Right lung (tissue), 2 donors: ENCODE measurements at regions not wholly inside any gene's neighbourhood (a gene's known extent, or its start where the extent isn't known, plus 50 kb on each side); places are given as distances from the start of the nearest gene placed in this dataset.

ENCODE experiments used
- DNase-seq, 2 donors: peaks; one replicate each; pipeline ENCODE4 v3.0.0-alpha.2; 2013

DNA sequence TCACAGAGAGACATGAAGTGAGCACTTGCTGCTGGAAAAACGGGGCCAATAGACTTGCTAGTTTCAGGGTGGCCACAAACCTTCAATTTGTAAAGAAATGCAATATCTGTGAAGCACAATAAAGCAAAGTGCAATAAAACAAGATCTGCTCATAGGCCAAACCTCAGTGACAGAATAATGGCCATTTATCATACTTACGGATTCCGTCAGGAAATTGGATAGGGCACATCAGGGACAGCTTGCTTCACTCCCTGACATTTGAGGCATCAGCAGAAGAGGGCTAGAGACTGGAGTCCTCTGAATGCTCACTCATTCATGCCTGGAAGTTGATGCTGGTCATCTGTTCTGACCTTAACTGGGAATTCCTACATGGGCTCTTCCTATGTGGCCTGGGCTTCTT, 165.5 kb upstream of the OPRM1 start:
- DNase-seq: no peak

DNA sequence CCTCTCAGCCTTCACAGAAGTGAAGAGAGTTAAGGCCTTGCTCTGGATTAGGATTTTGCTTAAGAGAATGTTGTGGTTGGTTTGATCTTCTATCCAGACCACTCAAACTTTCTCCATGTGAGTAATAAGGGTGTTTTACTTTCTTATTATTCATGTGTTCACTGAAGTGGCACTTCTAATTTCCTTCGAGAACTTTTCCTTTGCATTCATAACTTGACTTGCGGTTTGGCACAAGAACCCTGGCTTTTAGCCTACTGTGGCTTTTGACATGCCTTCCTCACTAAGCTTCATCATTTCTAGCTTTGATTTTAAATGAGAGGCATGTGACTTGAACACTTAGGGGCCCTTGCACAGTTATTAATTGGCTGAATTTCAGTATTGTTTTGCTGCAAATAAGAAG, 166.1 kb upstream of the OPRM1 start:
- peak; percentile 2 to 6 for DNase-seq

DNA sequence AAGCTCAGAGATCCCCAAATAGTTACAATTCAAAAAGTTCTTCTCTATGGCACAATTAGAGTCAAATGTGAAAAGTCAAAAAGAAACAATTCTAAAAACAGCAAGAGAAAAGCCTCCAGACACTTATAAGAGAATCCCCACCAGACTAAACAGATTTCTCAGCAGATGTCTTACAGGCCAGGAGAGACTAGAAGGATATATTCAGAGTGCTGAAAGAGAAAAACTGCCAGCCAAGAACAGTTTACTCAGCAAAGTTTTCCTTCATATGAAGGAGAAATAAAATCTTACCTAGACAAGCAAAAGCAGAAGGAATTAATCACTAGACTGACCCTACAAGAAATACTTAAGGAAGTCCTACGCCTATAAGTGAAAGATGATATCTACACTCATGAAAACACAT, 176.1 kb upstream of the OPRM1 start:
- no peak for DNase-seq

DNA sequence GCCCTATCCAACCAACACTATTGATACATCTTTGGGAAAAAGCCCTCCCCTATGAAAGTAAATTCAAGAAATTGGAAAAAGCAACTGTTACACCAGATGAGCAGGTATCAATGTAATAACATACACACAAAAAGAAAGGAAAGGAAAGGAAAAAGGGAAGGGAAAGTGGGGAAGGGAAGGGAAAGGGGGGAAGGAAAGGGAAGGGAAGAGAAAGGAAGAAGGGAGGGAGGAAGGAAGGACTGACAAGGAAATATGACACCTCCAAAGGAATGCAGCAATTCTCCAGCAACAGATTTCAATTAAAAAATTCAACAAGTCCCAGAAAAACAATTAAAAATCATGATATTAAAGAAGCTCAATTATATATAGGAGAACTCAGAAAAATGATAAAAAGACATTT, 176.9 kb upstream of the OPRM1 start:
- DNase-seq: no peak

DNA sequence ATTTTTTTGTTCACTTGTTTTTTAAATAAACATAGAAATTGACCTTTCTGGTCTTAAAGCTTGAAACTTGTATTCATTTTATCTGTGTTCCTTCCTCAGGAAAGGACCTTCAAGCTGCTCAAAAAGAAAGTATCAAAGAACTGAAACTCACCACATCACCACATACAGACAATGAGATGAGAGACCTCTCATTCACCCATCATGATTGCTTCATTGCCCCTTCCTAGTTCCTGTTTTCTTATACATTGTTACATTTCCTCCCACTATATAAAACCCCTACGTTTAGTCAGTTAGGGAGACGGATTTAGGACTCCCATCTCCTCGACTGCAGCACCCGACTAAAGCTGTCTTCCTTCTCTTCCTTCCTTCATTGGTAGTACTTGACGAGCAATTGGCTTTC, 180.5 kb upstream of the OPRM1 start:
- DNase-seq: no peak

DNA sequence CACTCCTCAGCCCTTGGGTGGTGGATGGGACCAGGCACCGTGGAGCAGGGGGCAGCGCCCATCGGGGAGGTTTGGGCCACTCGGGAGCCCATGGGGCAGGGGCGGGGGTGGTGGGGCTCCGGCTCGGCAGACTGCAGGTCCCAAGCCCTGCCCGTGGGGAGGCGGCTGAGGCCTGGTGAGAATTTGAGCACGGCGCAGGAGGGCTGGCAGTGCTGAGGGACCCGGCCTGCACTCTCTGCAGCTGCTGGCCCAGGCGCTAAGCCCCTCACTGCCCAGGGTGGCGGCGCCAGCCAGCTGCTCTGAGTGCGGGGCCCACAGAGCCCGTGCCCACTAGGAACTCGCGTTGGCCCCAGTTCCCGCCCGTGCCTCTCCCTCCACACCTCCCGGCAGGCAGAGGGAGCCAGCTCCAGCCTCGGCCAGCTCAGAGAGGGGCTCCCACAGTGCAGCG, 182.1 kb upstream of the OPRM1 start:
- DNase-seq: no peak

DNA sequence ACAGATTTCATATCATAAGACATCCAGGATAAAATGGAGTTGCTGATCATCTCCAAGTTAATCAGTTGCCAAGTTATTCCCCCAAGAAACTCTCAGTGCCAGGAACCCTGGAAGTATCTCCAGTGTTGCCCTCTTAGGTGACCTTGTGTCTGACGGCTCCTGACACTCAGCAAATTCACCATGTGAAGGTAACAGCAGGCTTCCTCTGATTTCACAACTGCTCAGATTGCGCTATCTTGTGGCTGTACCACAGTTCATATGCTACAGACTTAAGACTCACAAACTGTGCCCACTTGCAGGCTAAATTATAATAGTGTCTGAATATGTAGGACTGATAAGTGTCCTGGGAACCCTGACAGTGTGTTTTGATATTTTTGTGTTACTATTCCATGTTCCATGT, 186.6 kb upstream of the OPRM1 start:
- DNase-seq: no peak

DNA sequence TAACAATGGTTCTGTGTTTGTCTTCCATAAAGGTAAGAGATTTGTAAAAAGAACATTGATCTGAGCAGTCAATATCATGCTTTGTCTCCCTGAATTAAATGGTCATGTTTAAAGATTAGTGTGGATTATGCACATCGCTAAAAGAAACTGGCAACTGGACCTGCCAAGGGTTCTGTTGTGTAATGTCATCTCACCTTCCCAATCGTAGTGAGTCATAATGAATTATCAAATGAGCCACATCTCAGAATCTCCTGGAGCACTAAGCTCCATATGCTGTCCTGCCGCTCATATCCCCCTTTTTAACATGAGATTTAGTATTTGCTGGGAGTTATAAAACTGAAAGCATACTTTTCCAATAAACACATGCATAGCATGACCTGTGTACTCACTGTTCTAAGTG, 187.0 kb upstream of the OPRM1 start:
- no peak for DNase-seq

DNA sequence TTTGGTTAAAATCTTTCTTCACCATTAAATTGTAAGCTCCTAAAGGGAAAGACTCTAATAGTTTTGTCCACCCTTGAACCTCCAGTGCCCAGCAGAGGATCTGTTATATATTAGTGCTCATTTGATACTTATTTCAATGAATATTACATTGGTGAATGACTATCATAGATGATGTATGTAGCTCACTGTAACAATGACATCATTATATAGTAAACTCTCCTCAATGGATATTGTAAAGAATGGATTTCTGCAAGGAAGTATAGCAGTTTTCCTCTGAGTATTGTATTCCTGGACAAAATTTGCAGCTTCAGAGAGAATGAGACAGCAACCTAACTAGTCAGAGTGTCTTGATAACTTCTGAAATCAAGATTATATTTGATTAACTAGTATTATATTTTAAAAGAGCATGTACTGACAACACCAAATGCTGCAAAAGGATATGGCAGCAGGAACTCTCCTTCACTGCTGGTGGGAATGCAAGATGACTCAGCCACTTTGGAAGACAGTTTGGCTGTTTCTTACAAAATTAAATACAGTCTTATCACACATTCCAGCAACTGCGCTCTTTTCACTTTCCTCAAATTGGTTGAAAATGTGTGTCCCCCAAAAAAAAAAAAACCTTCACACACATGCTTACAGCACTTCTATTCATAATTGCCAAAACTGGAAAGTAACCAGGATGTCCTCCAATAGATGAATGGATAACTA, 189.8 kb upstream of the OPRM1 start:
- no peak for DNase-seq

DNA sequence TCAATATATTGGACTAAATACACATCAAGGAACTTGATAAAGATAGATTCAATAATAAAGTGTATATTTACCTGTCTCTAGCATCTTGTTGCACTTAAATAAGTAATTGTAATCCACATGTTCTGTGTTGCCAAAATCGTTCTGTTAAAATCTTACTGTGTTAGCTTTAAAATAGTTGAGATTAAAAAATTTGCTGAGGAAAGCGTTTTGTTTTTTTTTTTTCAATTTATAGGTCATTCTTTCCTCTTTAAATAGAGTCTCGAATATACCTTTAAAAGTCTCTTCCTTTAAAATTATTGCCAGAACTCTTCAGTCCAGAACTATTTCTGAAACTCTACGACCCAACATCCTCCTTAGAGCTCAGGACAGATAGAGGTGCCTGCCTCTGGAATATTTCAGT, 195.6 kb upstream of the OPRM1 start:
- no peak for DNase-seq

DNA sequence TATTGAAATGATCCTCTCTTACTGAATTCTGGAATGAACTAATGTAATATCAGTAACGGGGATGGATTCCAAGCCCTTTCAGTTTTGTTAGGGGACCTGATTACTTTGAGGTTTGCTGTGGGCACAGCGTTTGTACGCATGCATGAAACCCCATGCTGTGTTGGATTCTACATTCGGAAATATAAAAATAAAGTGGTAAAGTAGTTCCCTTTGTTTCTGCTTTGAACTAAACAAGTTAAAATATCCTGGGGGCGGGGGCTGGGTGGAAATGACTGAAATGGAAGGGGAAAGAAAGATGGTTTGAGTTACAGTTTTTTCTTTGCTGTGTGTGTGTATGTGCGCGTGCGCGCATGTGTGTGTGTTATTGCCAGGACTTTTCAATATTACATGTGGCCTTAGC, 196.5 kb upstream of the OPRM1 start:
- no peak for DNase-seq

DNA sequence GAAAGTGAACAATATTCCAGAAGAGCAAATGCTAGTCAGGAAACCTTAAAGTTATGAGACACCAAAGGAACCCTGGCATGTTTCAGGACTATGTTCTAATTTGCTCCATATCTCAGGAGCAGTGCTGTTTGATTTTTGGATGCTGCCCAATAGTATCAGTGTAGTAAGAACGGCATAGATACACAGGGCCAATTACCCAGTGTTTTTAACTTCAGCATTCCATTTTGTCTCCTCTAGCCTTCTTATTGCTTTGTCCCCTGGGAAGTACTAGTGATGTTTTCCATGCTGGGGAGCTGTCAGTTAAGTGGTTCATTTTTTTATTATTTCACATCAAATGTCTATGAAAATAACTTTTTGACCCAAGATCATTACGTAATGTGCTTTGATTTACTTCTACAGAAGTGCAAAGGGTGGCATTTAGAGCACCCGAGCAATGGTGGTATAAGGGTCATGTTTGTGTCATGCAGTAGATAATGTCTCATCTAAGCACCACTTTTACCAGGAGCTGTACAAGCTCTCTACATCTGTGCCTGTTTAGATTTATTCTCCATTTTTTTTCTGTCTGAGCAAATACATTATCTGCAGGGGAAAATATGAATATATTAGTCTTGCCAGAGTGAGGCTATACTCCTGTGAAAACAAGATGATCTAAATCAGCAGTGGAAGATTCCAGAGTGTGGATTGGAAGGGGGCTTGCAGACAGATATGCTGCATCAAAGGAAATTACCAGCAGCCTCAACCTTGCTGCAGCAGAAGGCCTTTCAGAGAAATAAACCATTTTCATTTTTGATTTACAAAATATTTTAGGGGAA, 198.8 kb upstream of the OPRM1 start:
- DNase-seq: no peak

DNA sequence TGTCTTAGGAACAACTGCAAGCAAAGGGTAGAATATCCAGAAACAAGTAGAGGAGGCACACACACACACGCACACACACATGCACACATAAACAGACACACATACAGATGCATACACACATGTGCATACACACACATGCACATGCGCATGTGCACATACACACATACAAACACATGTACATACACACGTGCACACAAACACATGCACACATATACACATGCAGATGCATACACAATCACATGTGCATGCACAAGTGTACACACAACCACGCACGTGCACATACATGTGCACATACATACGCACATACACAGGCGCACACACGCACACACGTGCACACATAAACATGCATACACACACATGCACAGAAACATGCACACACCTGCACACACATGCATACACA, 206.5 kb upstream of the OPRM1 start:
- no peak for DNase-seq

DNA sequence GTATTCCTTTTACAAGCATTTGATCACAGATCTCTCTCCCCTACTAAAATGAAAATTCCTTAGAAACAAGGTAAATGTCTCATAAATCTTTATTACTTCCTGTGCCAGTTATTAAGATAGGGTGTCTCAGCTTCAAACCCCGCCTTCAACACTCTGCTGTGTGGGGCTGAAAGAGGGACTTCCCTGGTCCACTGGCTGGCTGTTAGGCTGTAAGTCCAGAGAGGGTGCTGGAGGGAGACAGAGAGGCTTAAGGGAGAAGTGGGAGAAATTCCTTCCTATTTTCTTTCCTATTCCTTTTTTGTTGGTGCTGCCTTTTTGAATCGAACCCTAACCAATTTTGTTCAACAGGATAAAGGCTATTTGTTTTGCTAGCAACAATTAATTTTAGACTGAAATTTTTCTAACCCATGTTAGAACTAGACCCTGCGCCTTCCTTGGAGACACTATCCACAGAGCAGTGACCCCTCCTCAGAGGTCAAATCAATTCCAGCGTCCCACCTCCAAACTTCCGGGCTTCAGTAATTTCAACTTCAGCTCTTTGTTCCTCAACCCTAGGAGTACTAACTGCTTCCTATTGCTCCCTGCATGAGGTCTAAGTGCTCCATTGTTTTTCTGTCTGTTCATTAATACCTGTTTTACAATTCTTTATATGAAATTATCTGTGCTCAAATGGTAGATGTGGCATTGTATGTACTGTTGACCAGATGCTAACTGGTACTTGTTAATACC, 207.5 kb upstream of the OPRM1 start:
- DNase-seq: no peak

DNA sequence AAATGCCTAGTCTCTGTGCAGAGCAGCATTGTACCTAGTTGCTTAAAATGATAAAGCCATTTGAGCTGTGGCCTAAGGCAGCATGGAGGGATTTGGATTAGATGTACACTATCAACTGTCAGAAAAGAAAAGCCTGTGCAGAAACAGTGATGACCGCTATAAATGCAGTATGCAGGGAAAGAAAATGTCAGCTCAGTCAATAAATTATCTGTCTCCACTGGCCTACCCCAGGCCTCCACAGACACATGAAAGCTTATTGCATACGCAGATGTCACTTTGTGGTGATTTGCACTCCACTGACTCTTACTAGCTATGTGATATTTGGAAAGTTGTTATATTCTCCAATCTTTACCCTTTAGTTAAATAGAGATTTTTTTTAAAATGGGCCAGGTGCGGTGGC, 221.9 kb upstream of the OPRM1 start:
- no peak for DNase-seq

DNA sequence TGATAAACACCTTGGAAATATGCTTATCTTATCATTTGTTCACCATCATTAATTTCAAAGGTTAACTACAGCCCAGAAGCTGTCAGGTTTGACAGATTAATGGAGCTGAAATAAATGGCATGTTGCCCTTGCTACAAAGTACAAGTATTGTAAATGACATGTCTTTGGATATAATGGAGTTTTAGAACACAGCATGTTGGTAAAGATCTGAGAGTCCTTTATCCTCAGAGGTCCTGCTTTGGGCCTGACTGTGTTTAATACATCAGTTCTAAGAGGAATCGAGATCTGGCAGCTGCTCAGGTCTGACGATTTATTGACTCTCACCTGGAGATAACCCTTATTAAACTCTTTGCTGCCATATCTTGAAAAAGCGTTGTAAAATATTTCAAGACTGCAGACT, 222.7 kb upstream of the OPRM1 start:
- DNase-seq: no peak

DNA sequence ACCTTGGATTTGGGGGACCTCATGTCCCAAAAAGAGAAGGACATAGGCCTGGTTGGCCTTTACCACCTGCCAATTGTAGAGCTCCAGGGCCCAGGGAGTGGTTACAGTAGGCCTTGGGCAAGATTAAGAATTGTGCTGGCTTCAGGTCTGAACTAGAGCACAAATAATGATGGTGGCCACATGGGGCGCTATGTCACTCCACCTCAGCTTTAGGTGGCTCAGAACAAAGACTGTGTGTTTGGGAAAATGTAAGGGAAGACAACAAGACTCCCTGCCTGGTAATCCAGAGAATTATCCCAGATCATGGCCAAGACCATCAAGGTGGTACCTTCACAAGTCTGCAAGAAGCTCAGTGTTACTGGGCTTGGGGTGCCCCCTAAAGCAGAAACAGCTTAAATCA, 224.9 kb upstream of the OPRM1 start:
- DNase-seq: no peak

DNA sequence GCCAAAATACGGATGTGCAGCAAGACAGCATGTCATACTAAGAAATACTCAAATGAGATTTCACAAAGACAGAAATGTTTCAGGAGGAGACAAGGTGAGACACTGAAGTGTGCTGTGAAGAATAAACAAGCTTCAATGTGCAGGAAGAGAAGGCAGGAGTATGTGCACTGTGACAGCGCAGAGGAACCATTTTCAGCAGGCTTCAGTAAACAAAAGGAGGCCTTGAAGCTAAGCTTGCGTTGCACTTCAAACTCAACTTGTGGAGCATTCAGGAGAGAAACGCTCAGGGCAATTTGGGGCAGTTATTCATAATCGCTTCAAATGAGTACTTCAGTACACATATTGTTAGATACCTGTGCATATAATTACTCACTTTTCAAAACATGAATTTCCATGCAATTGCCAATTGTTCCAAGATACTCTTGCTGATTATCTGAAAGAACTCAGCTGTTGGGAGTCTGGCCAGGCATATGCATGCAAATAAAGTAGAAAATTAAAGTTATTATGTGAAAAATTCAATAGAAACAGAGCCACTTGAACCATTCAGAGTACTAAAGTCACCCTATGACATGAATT, 234.2 kb upstream of the OPRM1 start:
- DNase-seq: no peak

DNA sequence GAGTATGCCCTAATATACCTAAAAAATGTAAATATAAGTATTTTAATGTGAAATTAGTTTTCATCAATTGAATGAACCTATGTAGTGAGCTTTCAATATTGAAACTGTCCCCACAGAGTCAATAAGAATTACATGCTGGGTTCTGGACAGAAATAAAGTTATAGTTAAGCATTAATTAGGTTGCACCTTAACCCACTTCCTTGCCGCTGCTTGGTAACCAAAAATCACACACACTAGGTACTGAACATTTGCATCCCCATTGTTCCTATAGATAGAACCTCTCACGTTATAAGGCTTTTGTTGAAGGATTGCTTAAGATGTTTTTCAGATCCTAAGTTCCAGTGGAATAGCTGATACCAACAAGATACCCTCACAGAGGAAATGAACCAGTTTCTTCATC, 237.1 kb upstream of the OPRM1 start:
- DNase-seq: no peak

DNA sequence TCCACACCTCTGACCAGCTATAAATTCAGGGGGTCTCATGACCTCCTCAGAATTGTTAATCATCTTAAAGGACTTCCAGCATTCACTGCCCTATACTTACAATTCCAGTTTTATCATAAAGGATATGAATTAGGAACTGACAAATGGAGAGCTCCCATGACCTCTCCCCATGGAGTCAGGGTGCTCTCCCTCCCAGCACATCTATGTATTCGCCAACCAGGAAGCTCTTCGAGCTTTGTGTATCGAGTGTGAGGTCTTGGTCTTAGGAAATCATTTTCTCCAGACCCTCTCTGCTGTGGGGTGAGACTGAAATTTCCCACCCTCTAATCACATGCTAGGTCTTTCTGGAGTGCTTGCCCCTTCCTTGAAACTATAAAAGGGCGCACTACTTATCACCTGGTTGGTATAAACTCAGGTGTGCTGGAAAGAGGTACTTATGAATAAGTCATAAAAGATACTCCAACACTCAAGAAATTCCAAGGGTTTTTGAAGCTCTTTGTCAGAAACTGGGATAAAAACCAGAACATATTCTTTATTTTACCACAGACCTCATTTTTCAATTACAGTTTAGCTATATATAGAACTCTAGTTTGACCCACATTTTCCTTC, 238.4 kb upstream of the OPRM1 start:
- peak; percentile 8 to 19 for DNase-seq

DNA sequence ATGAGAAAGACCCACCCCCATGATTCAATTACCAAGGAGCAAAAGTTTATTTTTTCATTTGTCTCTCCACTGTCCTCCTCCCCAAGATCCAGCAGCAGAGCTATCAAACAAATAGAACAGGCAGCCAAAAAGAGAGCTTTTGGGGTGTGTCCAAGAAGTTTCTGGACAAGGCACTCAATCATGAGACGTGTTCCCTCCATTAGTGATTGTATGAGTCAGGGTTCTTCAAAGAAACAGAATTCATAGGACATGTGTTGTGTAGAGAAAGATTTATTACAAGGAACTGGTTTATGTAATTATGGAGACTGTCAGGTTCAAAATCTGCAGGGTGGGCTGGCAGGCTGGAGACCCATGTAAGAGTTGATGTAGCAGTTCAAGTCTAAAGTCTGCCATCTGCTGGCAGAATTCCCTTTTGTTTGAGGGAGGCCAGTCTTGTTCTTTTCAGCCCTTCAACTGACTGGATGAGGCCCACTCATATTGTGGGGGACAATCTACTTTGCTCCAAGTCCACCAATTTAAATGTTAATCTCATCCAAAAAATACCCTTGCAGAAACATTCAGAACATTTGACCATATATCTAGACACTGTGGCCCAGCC, 248.1 kb upstream of the OPRM1 start:
- DNase-seq: no peak

DNA sequence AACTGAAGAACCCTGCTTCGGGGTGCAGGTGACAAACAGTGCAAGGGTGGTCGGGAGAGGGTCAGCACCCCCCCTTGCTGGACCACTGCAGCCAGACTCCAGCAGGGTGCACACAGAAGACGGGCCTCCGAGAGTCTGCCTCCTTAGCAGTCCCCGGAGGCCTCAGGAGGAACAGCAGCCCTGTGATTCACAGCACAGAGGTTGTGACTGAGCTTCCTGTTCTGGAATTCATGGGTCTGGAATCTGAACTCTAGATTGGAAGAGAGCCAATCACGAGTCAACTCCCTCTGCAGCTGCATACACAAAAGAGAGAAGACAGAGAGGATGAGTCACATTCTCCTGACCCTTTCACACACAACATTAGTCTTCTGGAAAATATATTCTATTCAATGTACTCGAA, 249.0 kb upstream of the OPRM1 start:
- DNase-seq: no peak
